GM12878 (cell line): ENCODE measurements at regions not wholly inside any gene's neighbourhood (a gene's known extent, or its start where the extent isn't known, plus 50 kb on each side); places are given as distances from the start of the nearest gene placed in this dataset.

Experiments
- ATAC-seq: fragments of 200-7000 bp; cut with Tn5 transposase; 3 replicates; pipeline ENCODE4 v1.9.1; 2020; ENCODE audit warnings: mild to moderate bottlenecking, moderate library complexity
- BruUV-seq: library from RNA; stranded (reverse); fragments of 400-500 nt; replicated peaks from 2 replicates; lab custom pipeline; 2021; lab: Mats Ljungman, UMichigan
- CTCF ChIA-PET: fragments of 300-600 bp; sonication (Branson Sonifier 250); formaldehyde crosslinking; extraction: SDS; loops from one replicate; lab custom pipeline; 2021; ENCODE audit warnings: inconsistent platforms; lab: Yijun Ruan, JAX
- POLR2A ChIA-PET: fragments of 350-600 bp; formaldehyde crosslinking; extraction: SDS; loops from one replicate; lab custom pipeline; 2021; ENCODE audit warnings: inconsistent platforms; lab: Charles Lee
- RAD21 ChIA-PET: fragments of 300-600 bp; sonication (Branson Sonifier 250); formaldehyde crosslinking; loops from one replicate; lab custom pipeline; 2023; ENCODE audit warnings: antibody characterized with exemption; ENCODE audit not compliant: unreplicated experiment; lab: Charles Lee
- SMC1A ChIA-PET: fragments of 300-600 bp; sonication (Branson Sonifier 250); formaldehyde crosslinking; loops from one replicate; lab custom pipeline; 2023; ENCODE audit not compliant: unreplicated experiment, uncharacterized antibody; lab: Charles Lee
- DNase-seq: peaks from one replicate; pipeline ENCODE4 v3.0.0-alpha.2; 2011; ENCODE audit warnings: low read depth, low spot score
- FAIRE-seq: peaks from 3 replicates; lab custom pipeline; 2011; peaks lifted over from hg19 to GRCh38; lab: Jason Lieb, UNC
- H2AFZ ChIP-seq: 2 replicates; pipeline ENCODE4 v1.6.0; 2011; ENCODE audit warnings: low read depth, low read length, control low read depth; ENCODE audit not compliant: control insufficient read depth
- H3K27ac ChIP-seq: 2 replicates; pipeline ENCODE4 v1.5.1; 2011; ENCODE audit warnings: control low read depth; ENCODE audit not compliant: control insufficient read depth, insufficient read depth
- H3K27me3 ChIP-seq, 2 experiments: replicated peaks in 1 of 2; 2 replicates each; pipeline versions ENCODE4 v1.6.0 to v1.6.1; 2011; ENCODE audit warnings: low read length in 1 of 2; ENCODE audit not compliant: control insufficient read depth in 2 of 2, insufficient read depth in 2 of 2
- H3K36me3 ChIP-seq, 2 experiments: 2 replicates each; pipeline ENCODE4 v1.5.1; 2011; ENCODE audit warnings: low read length in 1 of 2; ENCODE audit not compliant: control insufficient read depth in 2 of 2, insufficient read depth in 2 of 2
- H3K4me1 ChIP-seq: 2 replicates; pipeline ENCODE4 v1.6.1; 2011; ENCODE audit warnings: mild to moderate bottlenecking, low read length, moderate library complexity, mixed read lengths; ENCODE audit not compliant: control insufficient read depth, insufficient read depth
- H3K4me2 ChIP-seq: 2 replicates; pipeline ENCODE4 v1.6.0; 2011; ENCODE audit warnings: control low read depth; ENCODE audit not compliant: control insufficient read depth, insufficient read depth
- H3K4me3 ChIP-seq: fragments of 200-600 bp; sonication (generic); 2 replicates; pipeline ENCODE4 v1.5.1; 2016
- H3K79me2 ChIP-seq: 2 replicates; pipeline ENCODE4 v1.6.0; 2011; ENCODE audit warnings: low read length; ENCODE audit not compliant: control insufficient read depth, insufficient read depth
- H3K9ac ChIP-seq: 2 replicates; pipeline ENCODE4 v1.8.0; 2011; ENCODE audit warnings: low read length, control low read depth, mixed read lengths; ENCODE audit not compliant: control insufficient read depth, insufficient read depth
- H3K9me3 ChIP-seq: replicated peaks from 3 replicates; pipeline ENCODE4 v1.5.1; 2011; ENCODE audit warnings: mild to moderate bottlenecking, low read length; ENCODE audit not compliant: control insufficient read depth, insufficient read depth
- H4K20me1 ChIP-seq: 2 replicates; pipeline ENCODE4 v1.6.0; 2011; ENCODE audit not compliant: control insufficient read depth, insufficient read depth
- BCLAF1 ChIP-seq: fragments of 450-650 bp; IDR thresholded peaks from 2 replicates; pipeline ENCODE4 v1.6.1; 2017; ENCODE audit warnings: antibody characterized with exemption, mild to moderate bottlenecking, moderate library complexity
- CEBPZ ChIP-seq: fragments of 150-350 bp; IDR thresholded peaks from 2 replicates; pipeline ENCODE4 v1.6.1; 2016; ENCODE audit warnings: low read depth, low read length
- EP300 ChIP-seq, 2 experiments: fragments of 150-350 bp in 1 of 2; IDR thresholded peaks; 2 replicates each; pipeline ENCODE4 v1.6.1; 2011 to 2012; ENCODE audit warnings: low read depth in 2 of 2, low read length in 2 of 2, borderline replicate concordance in 1 of 2, improper control_type of control experiment in 1 of 2, inconsistent platforms in 1 of 2; ENCODE audit not compliant: control insufficient read depth in 1 of 2
- IKZF1 ChIP-seq: fragments of 450-650 bp; conservative IDR thresholded peaks from 2 replicates; pipeline ENCODE4 v1.6.1; 2017; ENCODE audit warnings: antibody characterized with exemption, mild to moderate bottlenecking
- MEF2A ChIP-seq: IDR thresholded peaks from 2 replicates; pipeline ENCODE4 v1.6.1; 2011; ENCODE audit warnings: low read depth, mild to moderate bottlenecking, low read length, moderate library complexity; ENCODE audit not compliant: insufficient read depth
- NFYB ChIP-seq: IDR thresholded peaks from 2 replicates; pipeline ENCODE4 v1.6.1; 2011; ENCODE audit warnings: low read depth, mild to moderate bottlenecking, low read length, improper control_type of control experiment, moderate library complexity; ENCODE audit not compliant: insufficient read depth
- NR2C1 ChIP-seq: fragments of 450-650 bp; IDR thresholded peaks from 2 replicates; pipeline ENCODE4 v1.6.1; 2017; ENCODE audit warnings: antibody characterized with exemption, mild to moderate bottlenecking, moderate library complexity
- PKNOX1 ChIP-seq: fragments of 450-650 bp; IDR thresholded peaks from 2 replicates; pipeline ENCODE4 v1.6.1; 2016; ENCODE audit warnings: mild to moderate bottlenecking
- RUNX3 ChIP-seq: IDR thresholded peaks from 2 replicates; pipeline ENCODE4 v1.6.1; 2012; ENCODE audit warnings: low read length, inconsistent platforms
- SREBF2 ChIP-seq: IDR thresholded peaks from 2 replicates; pipeline ENCODE4 v1.6.1; 2012; ENCODE audit warnings: mild to moderate bottlenecking, low read length
- STAT1 ChIP-seq: fragments of 450-650 bp; conservative IDR thresholded peaks from 2 replicates; pipeline ENCODE4 v1.6.1; 2014; ENCODE audit warnings: antibody characterized with exemption, mild to moderate bottlenecking
- TAF1 ChIP-seq: IDR thresholded peaks from 2 replicates; pipeline ENCODE4 v1.6.1; 2011; ENCODE audit warnings: mild to moderate bottlenecking, low read depth, low read length, borderline replicate concordance
- TCF7 ChIP-seq: IDR thresholded peaks from 2 replicates; pipeline ENCODE4 v1.6.1; 2014; ENCODE audit warnings: antibody characterized with exemption, borderline replicate concordance
- ZBED1 ChIP-seq: IDR thresholded peaks from 2 replicates; pipeline ENCODE4 v1.6.1; 2016; ENCODE audit warnings: borderline replicate concordance
- WGBS: methylation state at CpG from one replicate; pipeline ENCODE4 v1.1.6; 2016; ENCODE audit warnings: low lambda C conversion rate; ENCODE audit not compliant: insufficient replicate concordance, insufficient coverage; ENCODE audit errors: missing lambda C conversion rate; 5-methylcytosine and 5-hydroxymethylcytosine counted together
- in situ Hi-C: fragments of 300-500 bp; cut with MboI; formaldehyde crosslinking; loops from 9 replicates; pipeline ENCODE4 v1.14.3; 2018; ENCODE audit warnings: mixed read lengths
- intact Hi-C: fragments of 100-400 bp; cut with micrococcal nuclease; formaldehyde crosslinking; loops from one replicate; pipeline ENCODE4 v1.14.2; 2022; ENCODE audit not compliant: unreplicated experiment
- TF ChIP-seq, protein P1 (sequence below): IDR thresholded peaks from 2 replicates; pipeline ENCODE4 v1.6.1; 2011; ENCODE audit warnings: low read depth, mild to moderate bottlenecking, low read length, moderate library complexity, borderline replicate concordance; ENCODE audit errors: extremely low read depth

- no peak overlapping the region; the same call in 1 of the 2 replicates for H3K9ac ChIP-seq
- no TSS peak for BruUV-seq
- FAIRE-seq, result peak; percentile 82
- TF ChIP-seq RUNX3 (peak; percentile 74), NR2C1 (no peak), ZBED1 (no peak), EP300 (IDR thresholded peaks at IDR 0.05; ENCODE audit: borderline replicate concordance in 1 of 2, control insufficient read depth in 1 of 2, low read depth in 2 of 2, low read length in 2 of 2) (no peak), PKNOX1 (no peak), MEF2A (0 out of 2 replicates have a peak, but pooled peaks have one; percentile 38), IKZF1 (0 out of 2 replicates have a peak, but pooled peaks have one; percentile 21), STAT1 (no peak), TAF1 (no peak), CEBPZ (no peak), BCLAF1 (no peak), SREBF2 (no peak), NFYB (no peak), TCF7 (no peak)
- TF ChIP-seq, protein P1, sequence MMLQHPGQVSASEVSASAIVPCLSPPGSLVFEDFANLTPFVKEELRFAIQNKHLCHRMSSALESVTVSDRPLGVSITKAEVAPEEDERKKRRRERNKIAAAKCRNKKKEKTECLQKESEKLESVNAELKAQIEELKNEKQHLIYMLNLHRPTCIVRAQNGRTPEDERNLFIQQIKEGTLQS, result no peak
Observed at GRCh38 chr9:91162784-91163443, 198.8 kb downstream of the AUH start.

More at GRCh38 chr9:91162784-91163443, 198.8 kb downstream of the AUH start:
- ChIA-PET POLR2A (no interaction called here), CTCF (interaction anchor here (2.3 kb wide), 1 partner anchor 73 kb away, joined by 6 read pairs; no protein-coding TSS in a partner anchor), RAD21 (no interaction called here), SMC1A (interaction anchor here (1.5 to 1.8 kb wide), 2 partner anchors 12 to 257 kb away, joined by 3 to 9 read pairs; no protein-coding TSS in a partner anchor)
- 6% methylated on average over 16 of the region's 16 CpGs for WGBS
- intact Hi-C loops, result no loop called here
- ATAC-seq (peak; percentile 69), DNase-seq (peak; percentile 21)
- H3K9me3 ChIP-seq, result no peaks in the 10 kb centered on the region
- H3K4me3 ChIP-seq, result no peak overlapping the region
- H3K4me1 ChIP-seq, result peaks cover 27% of the 10 kb centered on the region
- H4K20me1 ChIP-seq, result no peaks in the 10 kb centered on the region
- H3K27ac ChIP-seq, result no peak overlapping the region
- H3K27me3 ChIP-seq, result peaks cover 1 to 6% of the 10 kb centered on the region in 2 experiments; a peak in 2 of 4 replicates
- H3K79me2 ChIP-seq, result no peaks in the 10 kb centered on the region
- peak overlapping the region; percentile 42 for H2AFZ ChIP-seq
- no peaks in the 10 kb centered on the region for H3K36me3 ChIP-seq
- in situ Hi-C loops, result no loop called here
- H3K4me2 ChIP-seq, result peak overlapping the region; percentile 65
